PC-3 (cell line): ENCODE measurements at regions not wholly inside any gene's neighbourhood (a gene's known extent, or its start where the extent isn't known, plus 50 kb on each side); places are given as distances from the start of the nearest gene placed in this dataset.
A peak's percentile ranks its signal among the peaks of the same experiment; 100 is the strongest.

Experiments used
- ATAC-seq: fragments of 200-7000 bp; cut with Tn5 transposase; 2 replicates; pipeline ENCODE4 v1.9.1; 2020; ENCODE audit warnings: mild to moderate bottlenecking, moderate library complexity
- BruUV-seq: library from RNA; stranded (reverse); fragments of 400-500 nt; replicated peaks from 2 replicates; lab custom pipeline; 2021; lab: Mats Ljungman, UMichigan
- CTCF ChIA-PET: fragments of 300-600 bp; sonication (Branson Sonifier 250); formaldehyde crosslinking; loops from one replicate; lab custom pipeline; 2022; ENCODE audit warnings: antibody characterized with exemption; lab: Charles Lee
- POLR2A ChIA-PET: fragments of 300-600 bp; sonication (Branson Sonifier 250); formaldehyde crosslinking; loops from one replicate; lab custom pipeline; 2022; ENCODE audit warnings: antibody characterized with exemption; ENCODE audit not compliant: unreplicated experiment; lab: Charles Lee
- DNase-seq: peaks from one replicate; pipeline ENCODE4 v3.0.0-alpha.2; 2015
- H2AFZ ChIP-seq: fragments of 300-600 bp; sonication (generic); 2 replicates; pipeline ENCODE4 v1.6.0; 2016; ENCODE audit warnings: antibody characterized with exemption, low read length
- H3F3A ChIP-seq: fragments of 300-600 bp; sonication (generic); one replicate; pipeline ENCODE4 v1.6.0; 2017; ENCODE audit warnings: antibody characterized with exemption, low read length, control low read depth, mild to moderate bottlenecking; ENCODE audit not compliant: unreplicated experiment
- H3K27ac ChIP-seq: fragments of 300-600 bp; sonication (generic); 2 replicates; pipeline ENCODE4 v1.5.1; 2016; ENCODE audit warnings: mild to moderate bottlenecking, low read length
- H3K27me3 ChIP-seq: fragments of 300-600 bp; sonication (generic); 2 replicates; pipeline ENCODE4 v1.6.1; 2016; ENCODE audit warnings: low read length, mixed read lengths
- H3K36me3 ChIP-seq: fragments of 300-600 bp; sonication (generic); 2 replicates; pipeline ENCODE4 v1.6.1; 2016; ENCODE audit warnings: low read depth, mixed run types, low read length, mixed read lengths
- H3K4me1 ChIP-seq: fragments of 300-600 bp; sonication (generic); 2 replicates; pipeline ENCODE4 v1.5.1; 2016; ENCODE audit warnings: low read length; ENCODE audit not compliant: insufficient read depth
- H3K4me2 ChIP-seq: fragments of 300-600 bp; sonication (generic); 2 replicates; pipeline ENCODE4 v1.6.0; 2016; ENCODE audit warnings: low read length
- H3K4me3 ChIP-seq: fragments of 300-600 bp; sonication (generic); 2 replicates; pipeline ENCODE4 v1.5.1; 2016; ENCODE audit warnings: mild to moderate bottlenecking, low read length, mixed read lengths
- H3K79me2 ChIP-seq: fragments of 300-600 bp; sonication (generic); 2 replicates; pipeline ENCODE4 v1.6.1; 2017; ENCODE audit warnings: low read length, mixed read lengths
- H3K9ac ChIP-seq: fragments of 300-600 bp; sonication (generic); 2 replicates; pipeline ENCODE4 v1.6.0; 2016; ENCODE audit warnings: mild to moderate bottlenecking, low read length
- H3K9me2 ChIP-seq: fragments of 300-600 bp; sonication (generic); replicated peaks from 2 replicates; pipeline ENCODE4 v1.6.1; 2016; ENCODE audit warnings: mixed run types, low read length, mixed read lengths
- H3K9me3 ChIP-seq: fragments of 300-600 bp; sonication (generic); 2 replicates; pipeline ENCODE4 v1.6.1; 2016; ENCODE audit warnings: low read length, mixed read lengths
- H4K20me1 ChIP-seq: fragments of 300-600 bp; sonication (generic); 2 replicates; pipeline ENCODE4 v1.6.1; 2016; ENCODE audit warnings: low read length, mixed read lengths
- CTCF ChIP-seq: fragments of 300-600 bp; sonication (generic); conservative IDR thresholded peaks from 2 replicates; pipeline ENCODE4 v1.5.1; 2017; ENCODE audit warnings: antibody characterized with exemption, low read depth, mild to moderate bottlenecking, low read length
- EZH2 ChIP-seq: fragments of 300-600 bp; sonication (generic); IDR thresholded peaks from one replicate; pipeline ENCODE4 v1.6.1; 2017; ENCODE audit warnings: antibody characterized with exemption, mild to moderate bottlenecking, low read length; ENCODE audit not compliant: unreplicated experiment
- EZH2phosphoT487 ChIP-seq: fragments of 300-600 bp; sonication (generic); IDR thresholded peaks from 2 replicates; pipeline ENCODE4 v1.6.1; 2018; ENCODE audit warnings: mild to moderate bottlenecking, antibody characterized with exemption, low read length, borderline replicate concordance
- intact Hi-C: fragments of 100-400 bp; cut with micrococcal nuclease; formaldehyde crosslinking; loops from 2 replicates; pipeline ENCODE4 v1.9.0; 2023

DNA sequence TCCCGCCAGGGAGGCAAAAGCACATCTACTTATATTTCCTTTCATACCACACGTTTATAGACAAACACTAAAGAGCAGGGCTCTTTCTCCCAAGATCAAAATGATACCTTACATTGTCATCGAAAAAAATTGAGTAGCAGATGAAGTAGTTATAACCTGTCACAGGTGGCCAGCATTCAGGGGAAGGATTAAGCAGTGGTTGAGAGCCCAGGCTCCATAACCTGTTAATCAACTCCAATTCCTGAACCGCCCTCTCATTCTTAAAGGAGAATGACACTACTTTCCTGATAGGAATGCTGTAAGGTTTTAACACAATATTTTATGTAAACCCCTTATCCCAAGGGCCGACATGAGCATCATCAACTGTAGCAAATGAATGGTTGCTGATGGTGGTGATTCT, 268.9 kb upstream of the KCNIP4 start:
- Histone ChIP-seq H3K4me3 (no peak overlapping the region), H3K79me2 (no peaks in the 10 kb centered on the region), H3K27me3 (no peaks in the 10 kb centered on the region), H3K4me2 (no peak overlapping the region), H4K20me1 (no peaks in the 10 kb centered on the region), H3K9ac (no peak overlapping the region), H3K4me1 (no peaks in the 10 kb centered on the region), H3K27ac (no peak overlapping the region), H3K9me2 (no peaks in the 10 kb centered on the region), H3K36me3 (no peaks in the 10 kb centered on the region), H3K9me3 (no peaks in the 10 kb centered on the region), H3F3A (no peaks in the 10 kb centered on the region), H2AFZ (no peak overlapping the region)
- intact Hi-C loops, result no loop called here
- TF ChIP-seq CTCF (no peak), EZH2phosphoT487 (no peak), EZH2 (no peak)
- DNase-seq, result peak; percentile 3
- no TSS peak for BruUV-seq
- ChIA-PET POLR2A (no interaction called here), CTCF (no interaction called here)
- no peak for ATAC-seq

DNA sequence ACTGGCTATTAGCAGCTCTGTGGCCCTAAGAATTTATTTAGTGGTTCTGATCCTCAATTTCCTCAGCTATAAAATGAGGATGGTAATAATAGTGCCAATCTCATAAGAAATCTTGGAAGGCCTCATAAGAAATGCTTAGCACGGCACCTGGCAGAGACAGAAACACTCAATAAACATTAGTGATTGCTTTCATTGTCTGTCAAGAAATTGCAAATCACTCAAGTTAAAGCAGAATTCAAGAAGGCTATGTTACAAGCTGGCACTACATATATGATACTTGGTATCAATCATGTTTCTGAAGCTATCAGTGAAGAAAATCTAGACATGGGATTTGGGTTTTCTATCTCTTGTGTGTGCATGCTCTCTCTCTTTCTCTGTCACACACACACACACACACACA, 267.7 kb upstream of the KCNIP4 start:
- POLR2A ChIA-PET, result no interaction called here

GRCh38 chr4:22215084-22215483, 266.5 kb upstream of the KCNIP4 start:
- ATAC-seq (no peak), DNase-seq (no peak)
- Histone ChIP-seq H3K9me2 (no peaks in the 10 kb centered on the region), H3K9me3 (no peaks in the 10 kb centered on the region), H3K27ac (no peak overlapping the region), H3K9ac (no peak overlapping the region), H4K20me1 (no peaks in the 10 kb centered on the region), H3F3A (no peaks in the 10 kb centered on the region), H3K27me3 (no peaks in the 10 kb centered on the region), H3K4me3 (no peak overlapping the region), H3K4me2 (no peak overlapping the region), H2AFZ (no peak overlapping the region), H3K4me1 (no peaks in the 10 kb centered on the region), H3K36me3 (no peaks in the 10 kb centered on the region), H3K79me2 (no peaks in the 10 kb centered on the region)
- CTCF ChIA-PET, result no interaction called here
- no TSS peak for BruUV-seq
- POLR2A ChIA-PET, result no interaction called here
- intact Hi-C loops, result no loop called here
- TF ChIP-seq CTCF (no peak), EZH2 (no peak), EZH2phosphoT487 (no peak)

More for the DNA sequence above, 267.7 kb upstream of the KCNIP4 start:
- TF ChIP-seq EZH2phosphoT487, result no peak
- no peak for TF ChIP-seq CTCF
- no peak for TF ChIP-seq EZH2
- BruUV-seq, result no TSS peak
- H4K20me1 ChIP-seq, result no peaks in the 10 kb centered on the region
- CTCF ChIA-PET, result no interaction called here
- H3K4me2 ChIP-seq, result no peak overlapping the region
- H3K9me2 ChIP-seq, result no peaks in the 10 kb centered on the region
- H3K79me2 ChIP-seq, result no peaks in the 10 kb centered on the region
- no peak overlapping the region for H3K27ac ChIP-seq
- no peaks in the 10 kb centered on the region for H3K4me1 ChIP-seq
- H3K4me3 ChIP-seq, result no peak overlapping the region
- no peaks in the 10 kb centered on the region for H3K36me3 ChIP-seq
- H3F3A ChIP-seq, result no peaks in the 10 kb centered on the region
- no peak overlapping the region for H3K9ac ChIP-seq
- no peak for ATAC-seq
- no peak overlapping the region for H2AFZ ChIP-seq
- H3K9me3 ChIP-seq, result no peaks in the 10 kb centered on the region
- intact Hi-C loops, result no loop called here
- no peaks in the 10 kb centered on the region for H3K27me3 ChIP-seq
- DNase-seq, result no peak
